OCI-LY3 (cell line): ENCODE measurements at regions not wholly inside any gene's neighbourhood (a gene's known extent, or its start where the extent isn't known, plus 50 kb on each side); places are given as distances from the start of the nearest gene placed in this dataset.

ENCODE experiments used
- CTCF ChIP-seq: fragments of 200-600, 300-600 bp; sonication (generic); IDR thresholded peaks from 2 replicates; pipeline ENCODE4 v1.5.1; 2014; ENCODE audit warnings: antibody characterized with exemption, low read length, low read depth
- EZH2phosphoT487 ChIP-seq: fragments of 200-600 bp; shearing (Covaris generic); IDR thresholded peaks from 2 replicates; pipeline ENCODE4 v1.6.1; 2018; ENCODE audit warnings: antibody characterized with exemption, mixed run types, low read depth

GRCh38 chr20:60968853-60969720 is 283.0 kb upstream of the CDH4 start:
- TF ChIP-seq CTCF (no peak), EZH2phosphoT487 (no peak)
